NCI-H1930 (cell line): ENCODE measurements at regions not wholly inside any gene's neighbourhood (a gene's known extent, or its start where the extent isn't known, plus 50 kb on each side); places are given as distances from the start of the nearest gene placed in this dataset.
"Not testable (repeated sequence)": the region's sequence is repeated elsewhere in the genome, so short reads cannot be mapped to it uniquely, and the experiment has no call there.

ENCODE experiments used
- DNase-seq, 2 experiments: peaks; one replicate each; lab custom pipeline; 2025; lab: John Stamatoyannopoulos, UW

GRCh38 chr7:19376538-19376937, 231.3 kb upstream of the FERD3L start:
- no peak for DNase-seq

GRCh38 chr7:19375976-19376375, 230.8 kb upstream of the FERD3L start:
- DNase-seq, result no peak

DNA sequence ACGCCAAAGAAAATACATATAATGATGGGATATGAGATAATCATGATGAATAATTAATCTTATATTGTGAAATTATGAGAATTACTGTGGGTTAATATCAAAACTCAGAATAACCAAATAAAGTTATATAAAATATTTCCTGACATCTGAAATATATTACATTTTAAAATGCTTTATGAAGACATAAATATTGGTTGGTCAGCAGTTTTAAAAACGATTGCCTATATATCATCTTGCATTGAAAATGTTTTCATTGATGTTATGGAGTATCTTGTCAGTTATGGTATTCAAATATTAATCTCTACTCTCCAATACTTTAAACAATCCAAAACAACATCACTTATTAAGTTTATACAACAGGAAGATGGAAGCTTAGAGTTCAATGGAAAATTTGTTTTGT, 228.1 kb upstream of the FERD3L start:
- DNase-seq, result no peak

- DNase-seq, result no peak
Observed at GRCh38 chr7:19369806-19370205, 224.6 kb upstream of the FERD3L start.

GRCh38 chr7:19369182-19369581, 224.0 kb upstream of the FERD3L start:
- no peak for DNase-seq

DNA sequence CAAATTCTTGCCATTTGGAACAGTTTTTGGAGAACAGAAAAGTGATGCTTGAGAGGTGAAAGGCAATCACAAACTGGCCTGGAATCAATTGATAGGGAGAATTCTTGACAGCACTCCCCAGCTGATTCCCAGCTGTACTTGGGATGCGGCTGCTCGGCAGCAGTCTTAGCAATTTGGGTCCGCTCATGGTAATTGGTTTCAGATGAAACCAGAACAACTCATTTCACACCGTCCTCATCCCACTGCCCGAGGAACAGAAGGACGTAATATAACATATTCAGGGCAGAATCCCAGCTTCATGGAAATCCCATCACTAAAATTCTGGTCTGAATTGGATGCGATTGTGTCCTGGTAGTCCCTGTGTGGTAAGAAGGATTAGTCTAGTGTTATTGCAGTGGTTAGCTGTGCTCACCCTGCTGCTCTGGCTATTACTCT, 223.3 kb upstream of the FERD3L start:
- DNase-seq, result no peak

DNA sequence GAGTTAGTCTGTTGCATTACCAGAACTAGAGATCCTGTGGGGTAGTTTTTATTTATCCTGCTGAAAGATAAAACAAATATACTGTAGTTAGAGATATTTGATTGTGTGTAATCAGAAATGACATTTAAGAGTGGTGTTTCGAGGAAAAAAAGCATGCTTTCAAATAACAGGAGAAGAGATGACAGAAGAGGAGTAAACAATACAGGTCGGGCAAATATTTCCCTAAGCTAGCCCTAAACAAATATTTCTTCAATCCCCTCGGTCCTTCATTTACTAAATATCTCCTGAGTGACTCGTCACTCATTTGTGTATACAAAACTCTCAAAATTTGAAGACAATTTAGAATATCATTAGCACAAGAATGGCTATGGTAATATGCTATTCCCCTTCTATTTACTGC, 219.7 kb upstream of the FERD3L start:
- DNase-seq, result no peak

DNA sequence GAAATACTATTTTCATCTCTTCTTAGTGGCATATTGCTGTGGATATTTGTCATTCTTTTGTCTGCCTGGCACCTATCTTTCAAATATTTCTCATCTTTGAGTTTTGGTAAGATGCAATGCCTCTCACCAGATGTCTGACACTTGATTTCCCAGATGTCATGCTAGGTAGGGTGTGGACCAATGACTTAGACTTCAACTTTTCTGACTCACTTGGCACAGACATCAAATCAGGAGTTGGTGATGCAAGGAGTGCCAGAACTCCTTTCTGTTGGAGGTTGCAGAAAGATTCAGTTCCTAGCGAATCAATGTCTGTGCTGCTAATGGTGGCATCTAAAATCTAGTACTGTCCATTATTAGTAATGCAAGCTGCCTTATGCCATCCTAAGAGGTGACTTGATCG, 216.9 kb upstream of the FERD3L start:
- DNase-seq, result no peak

DNA sequence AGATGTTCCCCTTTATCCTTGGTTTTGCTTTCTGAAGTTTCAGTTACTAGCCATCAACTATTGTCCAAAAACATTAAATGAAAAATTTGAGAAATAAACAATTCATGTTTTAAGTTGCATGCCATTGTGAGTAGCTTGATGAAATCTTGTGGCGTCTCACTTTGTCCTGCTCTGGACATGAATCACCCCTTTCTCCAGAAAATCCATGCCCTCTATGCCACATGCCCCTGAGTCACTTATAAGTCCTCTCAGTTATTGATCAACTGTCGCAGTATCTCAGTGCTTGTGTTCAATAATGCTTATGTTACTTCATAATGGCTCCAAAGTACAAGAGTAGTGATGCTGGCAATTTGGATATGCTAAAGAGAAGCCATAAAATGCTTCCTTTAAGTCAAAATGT, 208.0 kb upstream of the FERD3L start:
- no peak for DNase-seq

- no peak for DNase-seq
Observed at GRCh38 chr7:19352305-19352695, 207.1 kb upstream of the FERD3L start.

- no peak for DNase-seq
Observed at GRCh38 chr7:19351341-19352304, 206.4 kb upstream of the FERD3L start.

DNA sequence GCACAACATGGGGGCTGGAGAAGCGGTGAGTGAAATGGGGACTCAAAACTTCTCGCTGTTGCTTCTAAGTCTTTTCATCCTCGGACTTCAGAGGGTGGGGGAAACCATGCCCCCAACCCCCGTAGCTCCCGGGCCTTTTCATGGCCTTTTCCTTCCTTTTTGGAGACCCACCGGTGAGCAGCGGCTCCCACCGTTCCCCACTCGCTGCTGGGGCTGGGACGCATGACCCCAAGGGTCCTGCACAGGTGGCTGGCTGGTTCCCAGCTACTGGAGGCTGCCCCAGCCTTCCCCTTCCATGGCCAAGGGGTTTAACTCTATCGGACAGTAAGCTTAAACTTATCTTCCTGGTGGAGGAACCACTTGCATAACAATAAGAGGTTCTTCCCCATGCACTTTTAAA, 194.3 kb upstream of the FERD3L start:
- DNase-seq, result no peak

- DNase-seq, result not testable (repeated sequence)
Observed at GRCh38 chr7:19338512-19338911, 193.3 kb upstream of the FERD3L start.

DNA sequence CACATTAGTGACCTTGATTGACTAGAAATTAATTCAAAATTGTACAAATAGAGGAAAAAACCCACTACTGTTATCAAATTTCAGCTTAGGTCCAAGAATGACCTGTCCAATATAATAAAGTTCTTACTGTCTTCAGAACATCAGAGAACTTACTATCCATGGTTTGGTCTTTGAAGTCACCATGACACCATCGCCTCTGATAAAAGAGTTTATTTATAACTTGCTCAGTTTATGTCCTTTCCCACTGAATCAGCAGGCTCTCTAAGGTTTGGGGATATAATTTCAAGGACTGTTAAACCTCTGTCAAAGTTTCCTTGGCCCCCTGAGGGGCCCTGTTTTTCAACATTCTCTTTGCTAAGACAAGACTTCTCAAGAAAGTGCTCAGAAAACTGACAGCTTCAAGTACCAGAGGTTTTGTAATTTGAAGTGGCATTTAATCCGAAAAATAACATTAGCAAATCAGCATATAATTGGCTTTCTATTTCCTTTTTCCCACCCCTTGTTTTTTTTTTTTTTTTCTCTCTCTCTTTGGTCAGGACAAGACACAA, 191.7 kb upstream of the FERD3L start:
- no peak for DNase-seq

DNA sequence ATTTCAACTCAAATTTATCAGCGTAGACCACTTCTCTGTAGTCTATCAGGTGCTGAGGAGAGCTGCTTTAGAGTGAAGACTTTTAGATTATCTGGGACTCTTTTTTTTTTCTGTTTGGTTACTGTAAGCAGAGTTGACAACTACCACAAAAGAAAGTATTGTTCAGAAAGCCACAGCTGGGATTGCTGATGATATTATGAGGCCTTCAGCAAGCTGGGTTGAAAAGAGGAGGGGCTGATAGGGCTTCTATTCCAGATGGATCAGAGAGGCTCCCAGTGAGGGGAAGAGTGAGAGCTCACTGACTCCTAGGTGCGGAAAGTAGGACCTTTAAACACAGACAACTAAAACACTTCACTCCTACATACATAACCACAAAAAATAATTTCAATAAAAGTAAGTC, 188.5 kb upstream of the FERD3L start:
- DNase-seq, result no peak

GRCh38 chr7:19327018-19327417, 181.8 kb upstream of the FERD3L start:
- no peak for DNase-seq

DNA sequence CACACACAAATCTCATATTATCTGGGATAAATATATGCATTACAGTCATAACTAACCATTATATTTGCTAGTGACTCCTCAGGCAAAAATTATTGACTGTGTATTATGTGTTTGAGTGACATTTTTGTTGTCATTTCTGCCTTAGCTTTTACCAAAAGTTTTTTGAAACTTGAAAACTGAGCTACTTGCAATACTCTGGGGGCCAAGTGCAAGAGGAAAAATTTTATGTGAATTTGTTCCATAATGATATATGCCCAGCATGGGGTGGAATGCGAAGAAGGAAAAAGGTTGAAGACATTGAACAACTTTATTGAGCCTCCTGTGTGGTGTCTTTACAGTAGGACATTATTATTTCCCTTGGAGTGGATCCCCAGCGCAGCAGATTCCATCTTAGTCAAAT, 176.8 kb upstream of the FERD3L start:
- DNase-seq, result no peak

GRCh38 chr7:19318287-19318686, 173.1 kb upstream of the FERD3L start:
- DNase-seq, result no peak

- DNase-seq, result no peak
Observed at GRCh38 chr7:19317461-19317860, 172.2 kb upstream of the FERD3L start.

DNA sequence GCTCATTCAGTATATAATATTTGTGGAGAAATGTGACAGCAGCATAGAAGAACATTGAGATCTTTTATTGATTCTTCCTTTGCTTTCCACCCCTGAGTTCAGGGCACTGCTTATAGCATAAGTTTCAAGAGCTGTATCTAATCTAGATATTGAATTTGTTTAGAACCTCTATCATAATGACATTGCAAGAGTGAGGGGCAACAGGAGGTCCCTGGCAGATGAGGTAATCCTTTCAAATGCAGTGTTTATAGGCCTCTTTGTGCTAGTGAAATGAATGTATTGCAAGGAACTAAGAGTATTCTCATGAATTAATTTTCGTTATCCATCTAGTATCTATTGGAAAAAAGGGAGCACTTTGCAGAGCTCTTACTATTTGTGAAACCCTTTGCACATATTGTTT, 167.2 kb upstream of the FERD3L start:
- no peak for DNase-seq

DNA sequence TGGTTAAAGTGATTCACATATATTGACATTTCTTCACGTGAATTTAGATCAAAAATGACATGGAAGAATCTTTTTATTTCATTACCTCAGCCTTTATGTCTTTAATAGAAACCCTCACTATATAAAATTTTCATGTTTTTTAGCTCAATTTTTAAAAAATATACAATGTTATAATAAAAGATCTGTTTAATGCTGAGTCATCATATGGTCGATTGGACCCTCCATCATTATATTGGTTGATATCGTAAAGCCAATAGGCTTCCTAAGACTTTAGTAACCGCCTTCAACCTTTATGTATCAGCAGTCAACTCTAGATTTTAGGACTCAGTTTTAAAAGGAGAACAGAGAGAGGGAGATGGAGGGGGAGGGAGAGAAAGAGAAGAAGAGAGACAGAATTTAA, 162.3 kb upstream of the FERD3L start:
- DNase-seq, result no peak

DNA sequence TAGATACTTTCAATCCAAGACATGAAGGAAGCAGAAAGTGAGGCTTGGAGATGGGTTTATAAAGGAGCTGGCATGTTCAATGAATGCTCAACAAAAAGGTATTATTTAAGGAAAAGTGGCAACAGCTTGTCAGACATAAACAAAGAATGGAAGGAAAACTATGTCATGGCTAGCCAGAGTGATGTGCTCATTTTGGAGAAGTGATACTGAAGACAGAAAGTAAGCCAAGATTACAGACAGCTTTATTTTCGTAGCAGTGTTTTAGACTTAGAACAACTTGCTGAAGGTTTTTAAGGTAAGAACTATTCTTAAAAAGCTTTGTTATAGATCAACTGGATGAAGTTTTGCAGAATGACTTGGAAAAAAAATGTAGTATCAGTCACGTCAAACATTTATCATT, 160.5 kb upstream of the FERD3L start:
- no peak for DNase-seq

DNA sequence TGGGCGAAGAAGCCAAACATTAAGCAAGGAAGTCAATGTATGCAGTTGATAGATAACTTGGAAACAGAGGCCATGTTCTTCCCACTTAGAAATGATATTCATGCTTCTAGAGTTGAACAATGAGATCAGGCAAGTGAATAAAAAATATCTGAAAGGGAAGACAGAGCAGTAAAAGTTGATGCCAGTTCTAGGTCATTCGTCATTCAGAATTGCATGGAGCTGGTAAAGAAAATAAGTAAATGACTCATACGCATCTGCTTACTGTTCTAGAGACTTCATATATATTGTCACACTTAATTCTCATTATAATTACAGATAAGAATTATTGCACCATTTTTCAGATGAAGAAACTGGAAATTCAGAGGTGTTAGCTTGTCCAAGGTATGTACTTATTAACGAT, 158.9 kb upstream of the FERD3L start:
- DNase-seq, result no peak

DNA sequence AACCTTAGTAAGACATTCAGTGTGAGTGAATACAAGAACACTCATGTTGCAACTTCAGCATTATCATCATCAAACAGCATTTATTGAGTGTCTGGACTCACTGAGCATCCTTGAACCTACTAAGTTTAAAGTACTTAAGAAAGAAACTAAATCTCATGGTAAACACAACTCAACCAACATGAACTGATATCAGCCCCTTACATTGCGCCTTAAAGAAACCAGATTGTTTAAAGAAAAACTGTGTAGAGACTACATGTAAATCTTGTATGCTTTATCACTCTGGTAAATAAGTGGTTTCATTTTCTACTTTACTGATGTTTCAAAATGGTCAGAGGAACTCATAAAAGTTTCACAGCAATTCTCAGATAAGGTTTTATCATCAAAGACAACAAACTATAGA, 157.5 kb upstream of the FERD3L start:
- no peak for DNase-seq
